H1 (cell line): ENCODE measurements at regions not wholly inside any gene's neighbourhood (a gene's known extent, or its start where the extent isn't known, plus 50 kb on each side); places are given as distances from the start of the nearest gene placed in this dataset.

Source experiments
- CTCF ChIA-PET: fragments of 300-600 bp; sonication (Branson Sonifier 250); formaldehyde crosslinking; loops from one replicate; lab custom pipeline; 2021; ENCODE audit not compliant: partially characterized antibody; lab: Charles Lee
- POLR2A ChIA-PET: fragments of 300-600 bp; sonication (Branson Sonifier 250); formaldehyde crosslinking; loops from one replicate; lab custom pipeline; 2021; ENCODE audit warnings: inconsistent platforms; ENCODE audit not compliant: partially characterized antibody; lab: Charles Lee
- DNase-seq, 2 experiments: peaks; one replicate each; pipeline versions ENCODE4 v3.0.0 to v3.0.0-alpha.2; 2010 to 2022; ENCODE audit warnings: low spot score in 2 of 2, low read depth in 1 of 2, mixed read lengths in 1 of 2
- FAIRE-seq: peaks from 2 replicates; lab custom pipeline; 2011; peaks lifted over from hg19 to GRCh38; lab: Jason Lieb, UNC
- H2AFZ ChIP-seq: 2 replicates; pipeline ENCODE4 v1.8.1; 2012; ENCODE audit warnings: low read length, inconsistent platforms
- H2AK5ac ChIP-seq: 2 replicates; pipeline ENCODE4 v1.6.1; 2013; ENCODE audit warnings: low read depth, low read length
- H2BK120ac ChIP-seq: replicated peaks from 2 replicates; pipeline ENCODE3; 2013; ENCODE audit warnings: low read depth, low read length, inconsistent platforms
- H2BK12ac ChIP-seq: 2 replicates; pipeline ENCODE4 v1.6.1; 2013; ENCODE audit warnings: low read depth, low read length
- H2BK15ac ChIP-seq: 2 replicates; pipeline ENCODE4 v1.6.1; 2013; ENCODE audit warnings: low read length
- H2BK20ac ChIP-seq: 2 replicates; pipeline ENCODE4 v1.6.1; 2013; ENCODE audit warnings: low read length
- H2BK5ac ChIP-seq: 2 replicates; pipeline ENCODE4 v1.6.1; 2013; ENCODE audit warnings: low read depth, low read length
- H3K14ac ChIP-seq: 2 replicates; pipeline ENCODE4 v1.6.1; 2013; ENCODE audit warnings: inconsistent platforms; ENCODE audit not compliant: insufficient read length
- H3K18ac ChIP-seq: 2 replicates; pipeline ENCODE4 v1.6.1; 2013; ENCODE audit warnings: low read length; ENCODE audit errors: extremely low read depth
- H3K23ac ChIP-seq: 2 replicates; pipeline ENCODE4 v1.6.1; 2013; ENCODE audit warnings: inconsistent platforms; ENCODE audit not compliant: insufficient read length
- H3K23me2 ChIP-seq: 2 replicates; pipeline ENCODE4 v1.6.1; 2013; ENCODE audit warnings: low read depth, low read length
- H3K27ac ChIP-seq: 2 replicates; pipeline ENCODE4 v1.6.1; 2011; ENCODE audit warnings: low read depth, low read length, inconsistent platforms
- H3K27me3 ChIP-seq, 4 experiments: replicated peaks in 1 of 4; 1 replicate in 1 of 4; 2 replicates in 3 of 4; pipeline versions ENCODE4 v1.6.1 to v1.8.1; 2011 to 2013; ENCODE audit warnings: low read length in 3 of 4, mild to moderate bottlenecking in 3 of 4, inconsistent platforms in 2 of 4, mixed read lengths in 2 of 4, moderate library complexity in 1 of 4; ENCODE audit not compliant: control insufficient read depth in 3 of 4, insufficient read depth in 3 of 4; ENCODE audit errors: extremely low read depth in 1 of 4
- H3K36me3 ChIP-seq, 4 experiments: 2 replicates each; pipeline versions ENCODE4 v1.6.1 to v1.8.1; 2011 to 2013; ENCODE audit warnings: mild to moderate bottlenecking in 4 of 4, low read length in 3 of 4, moderate library complexity in 2 of 4, control low read depth in 1 of 4, inconsistent platforms in 1 of 4; ENCODE audit not compliant: insufficient read depth in 4 of 4, control insufficient read depth in 2 of 4
- H3K4ac ChIP-seq: replicated peaks from 2 replicates; pipeline ENCODE3; 2013; ENCODE audit warnings: low read length, low read depth, mixed read lengths, inconsistent platforms; ENCODE audit not compliant: insufficient read length
- H3K4me1 ChIP-seq, 4 experiments: replicated peaks in 1 of 4; 1 replicate in 1 of 4; 2 replicates in 3 of 4; pipeline versions ENCODE4 v1.6.1 to v1.8.1; 2011 to 2013; ENCODE audit warnings: low read length in 3 of 4, inconsistent platforms in 2 of 4, mixed read lengths in 1 of 4; ENCODE audit not compliant: insufficient read depth in 4 of 4, control insufficient read depth in 3 of 4
- H3K4me2 ChIP-seq, 2 experiments: 2 replicates each; pipeline versions ENCODE4 v1.6.1 to v1.8.1; 2011 to 2013; ENCODE audit warnings: low read depth in 2 of 2, low read length in 2 of 2, control low read depth in 1 of 2, inconsistent platforms in 1 of 2, mild to moderate bottlenecking in 1 of 2; ENCODE audit not compliant: insufficient read depth in 1 of 2
- H3K4me3 ChIP-seq, 4 experiments: fragments of 200-600, 300-600 bp in 1 of 4; sonication (generic), shearing (Covaris generic), sonication (Bioruptor Twin) in 1 of 4; 2 replicates each; pipeline versions ENCODE4 v1.5.1 to v1.8.1; 2011 to 2016; ENCODE audit warnings: low read length in 4 of 4, low read depth in 3 of 4, control low read depth in 2 of 4, inconsistent platforms in 2 of 4, mild to moderate bottlenecking in 2 of 4, mixed read lengths in 1 of 4, moderate library complexity in 1 of 4; ENCODE audit not compliant: insufficient read depth in 2 of 4; ENCODE audit errors: extremely low read depth in 1 of 4
- H3K56ac ChIP-seq: replicated peaks from 2 replicates; pipeline ENCODE3; 2013; ENCODE audit warnings: low read depth, mild to moderate bottlenecking, mixed read lengths, low read length, inconsistent platforms; ENCODE audit not compliant: insufficient read length
- H3K79me1 ChIP-seq: 2 replicates; pipeline ENCODE4 v1.6.1; 2013; ENCODE audit warnings: low read depth, low read length, control low read depth
- H3K79me2 ChIP-seq, 2 experiments: 2 replicates each; pipeline versions ENCODE4 v1.6.1 to v1.8.1; 2012 to 2013; ENCODE audit warnings: low read length in 2 of 2, mild to moderate bottlenecking in 2 of 2, inconsistent platforms in 1 of 2; ENCODE audit not compliant: insufficient read depth in 2 of 2, control insufficient read depth in 1 of 2
- H3K9ac ChIP-seq, 4 experiments: replicated peaks in 1 of 4; 1 replicate in 1 of 4; 2 replicates in 3 of 4; pipeline versions ENCODE4 v1.6.1 to v1.8.1; 2011 to 2013; ENCODE audit warnings: low read depth in 3 of 4, low read length in 3 of 4, control low read depth in 2 of 4, mild to moderate bottlenecking in 2 of 4, moderate library complexity in 2 of 4, inconsistent platforms in 1 of 4; ENCODE audit errors: extremely low read depth in 1 of 4
- H3K9me3 ChIP-seq, 2 experiments: 2 replicates each; pipeline versions ENCODE4 v1.6.1 to v1.8.1; 2012 to 2013; ENCODE audit warnings: mild to moderate bottlenecking in 2 of 2, moderate library complexity in 2 of 2, control low read depth in 1 of 2, inconsistent platforms in 1 of 2, low read depth in 1 of 2, low read length in 1 of 2, mixed read lengths in 1 of 2; ENCODE audit not compliant: insufficient read depth in 2 of 2
- H4K20me1 ChIP-seq, 2 experiments: replicated peaks in 1 of 2; 2 replicates each; pipeline versions ENCODE3 to v1.8.1; 2011 to 2013; ENCODE audit warnings: inconsistent platforms in 2 of 2, low read length in 2 of 2, mild to moderate bottlenecking in 1 of 2; ENCODE audit not compliant: insufficient read depth in 2 of 2, control insufficient read depth in 1 of 2
- H4K5ac ChIP-seq: 2 replicates; pipeline ENCODE4 v1.6.1; 2013; ENCODE audit warnings: low read length, low read depth, mixed read lengths, inconsistent platforms; ENCODE audit not compliant: insufficient read length
- H4K8ac ChIP-seq: 2 replicates; pipeline ENCODE4 v1.8.0; 2013; ENCODE audit warnings: mild to moderate bottlenecking, moderate library complexity, low read length, inconsistent platforms; ENCODE audit not compliant: insufficient read depth; ENCODE audit errors: extremely low read depth
- H4K91ac ChIP-seq: replicated peaks from 2 replicates; pipeline ENCODE3; 2013; ENCODE audit warnings: low read length, mixed read lengths, inconsistent platforms; ENCODE audit not compliant: insufficient read length
- CBX5 ChIP-seq: fragments of 300-800, 300-1000 bp; sonication (generic); IDR thresholded peaks from 2 replicates; pipeline ENCODE4 v1.7.1; 2016; ENCODE audit warnings: antibody characterized with exemption, low read length, low read depth
- CREB1 ChIP-seq: IDR thresholded peaks from 2 replicates; pipeline ENCODE4 v1.6.1; 2012; ENCODE audit warnings: inconsistent platforms
- FOSL1 ChIP-seq: IDR thresholded peaks from 2 replicates; pipeline ENCODE4 v1.6.1; 2011; ENCODE audit warnings: mild to moderate bottlenecking, low read depth, low read length, moderate library complexity; ENCODE audit not compliant: insufficient read depth
- JUND ChIP-seq: IDR thresholded peaks from 2 replicates; pipeline ENCODE4 v1.6.1; 2011; ENCODE audit warnings: mild to moderate bottlenecking, improper control_type of control experiment, low read length
- KDM1A ChIP-seq: fragments of 200-600, 300-600 bp; sonication (generic); IDR thresholded peaks from 2 replicates; pipeline ENCODE4 v1.7.1; 2016; ENCODE audit warnings: mild to moderate bottlenecking, low read length, borderline replicate concordance
- RBBP5 ChIP-seq: IDR thresholded peaks from 2 replicates; pipeline ENCODE4 v1.7.1; 2012; ENCODE audit warnings: low read depth, mild to moderate bottlenecking, inconsistent platforms, low read length, moderate library complexity, borderline replicate concordance
- TEAD4 ChIP-seq: IDR thresholded peaks from 2 replicates; pipeline ENCODE4 v1.6.1; 2012; ENCODE audit warnings: low read depth, low read length, inconsistent platforms, mixed read lengths
- ZNF274 ChIP-seq: IDR thresholded peaks from 2 replicates; pipeline ENCODE4 v1.7.0; 2012; ENCODE audit warnings: low read length, borderline replicate concordance; ENCODE audit errors: extremely low read depth
- WGBS, 2 experiments: shearing (Covaris generic) in 1 of 2; methylation state at CpG; one replicate each; pipeline versions ENCODE4 v1.1.6 to v1.1.7; 2013 to 2015; ENCODE audit warnings: low lambda C conversion rate in 2 of 2, mixed read lengths in 2 of 2, inconsistent platforms in 1 of 2, low coverage in 1 of 2, missing lambda C conversion rate in 1 of 2; ENCODE audit not compliant: insufficient replicate concordance in 2 of 2, insufficient coverage in 1 of 2, insufficient read length in 1 of 2; ENCODE audit errors: extremely low coverage in 1 of 2, missing lambda C conversion rate in 1 of 2; 5-methylcytosine and 5-hydroxymethylcytosine counted together
- TF ChIP-seq, protein P1 (sequence below): IDR thresholded peaks from 2 replicates; pipeline ENCODE4 v1.6.1; 2012; ENCODE audit warnings: inconsistent platforms
- TF ChIP-seq, protein P2 (sequence below): IDR thresholded peaks from 2 replicates; pipeline ENCODE4 v1.6.1; 2011; ENCODE audit warnings: low read depth, mild to moderate bottlenecking, low read length; ENCODE audit not compliant: insufficient read depth

DNA sequence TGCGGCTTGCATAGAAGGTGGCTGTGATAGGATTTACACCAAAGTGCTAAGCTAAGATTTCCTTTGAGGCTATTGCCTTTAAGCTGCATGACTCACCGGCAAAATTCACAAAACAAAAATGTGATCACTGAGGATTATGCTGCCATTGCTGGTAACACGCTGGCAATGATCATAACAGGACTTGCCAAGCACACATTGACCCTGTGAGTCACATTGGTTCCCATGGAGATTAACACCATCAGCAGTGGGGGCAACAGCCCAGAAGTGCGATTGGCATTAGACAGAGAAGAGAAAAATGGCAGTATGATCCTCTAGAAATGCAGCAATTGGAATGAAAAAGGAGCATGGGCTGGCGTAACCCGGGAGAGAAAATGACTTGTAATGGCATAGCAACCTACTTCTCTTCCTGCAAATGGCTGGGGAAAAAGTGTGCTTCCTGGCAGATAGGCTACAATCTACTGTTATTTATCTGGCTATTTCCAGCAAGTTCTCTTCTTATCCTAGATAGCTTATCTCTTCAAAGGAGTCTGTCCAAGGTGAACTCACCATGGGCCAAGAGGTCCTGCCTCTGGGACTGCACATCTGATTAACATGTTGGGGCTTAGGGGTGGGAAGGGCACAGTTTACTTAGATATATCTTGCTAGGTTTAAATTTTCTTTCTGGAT lies 314.2 kb upstream of the IGFBP7 start:
- FAIRE-seq (no peak), DNase-seq (no peak)
- Histone ChIP-seq H3K56ac (no peak overlapping the region), H2BK15ac (no peak overlapping the region), H3K79me1 (no peaks in the 10 kb centered on the region), H4K8ac (no peak overlapping the region), H3K18ac (no peak overlapping the region), H2AFZ (no peak overlapping the region), H3K36me3 (no peaks in the 10 kb centered on the region; a peak in 1 of 8 replicates), H3K27ac (no peak overlapping the region), H3K23me2 (no peaks in the 10 kb centered on the region), H2BK12ac (no peak overlapping the region), H3K4me2 (no peak overlapping the region), H2BK5ac (no peak overlapping the region), H4K20me1 (no peaks in the 10 kb centered on the region), H4K91ac (no peak overlapping the region), H3K4me1 (no peaks in the 10 kb centered on the region), H3K4ac (no peak overlapping the region), H2AK5ac (no peak overlapping the region), H4K5ac (no peak overlapping the region), H3K27me3 (no peaks in the 10 kb centered on the region), H3K23ac (no peak overlapping the region), H2BK120ac (no peak overlapping the region), H3K14ac (no peak overlapping the region), H2BK20ac (no peak overlapping the region), H3K9ac (no peak overlapping the region), H3K9me3 (peaks cover 7 to 10% of the 10 kb centered on the region in 2 experiments; a peak in 3 of 4 replicates), H3K4me3 (no peak overlapping the region), H3K79me2 (no peaks in the 10 kb centered on the region)
- WGBS, 2 experiments, result 93% methylated on average over 6 of the region's 6 CpGs; no CpG with 5 or more reads in 1 of the 2 experiments
- no peak for TF ChIP-seq CREB1
- no peak for TF ChIP-seq FOSL1
- TF ChIP-seq KDM1A, result no peak
- TF ChIP-seq TEAD4, result no peak
- TF ChIP-seq ZNF274, result no peak
- TF ChIP-seq, protein P1, sequence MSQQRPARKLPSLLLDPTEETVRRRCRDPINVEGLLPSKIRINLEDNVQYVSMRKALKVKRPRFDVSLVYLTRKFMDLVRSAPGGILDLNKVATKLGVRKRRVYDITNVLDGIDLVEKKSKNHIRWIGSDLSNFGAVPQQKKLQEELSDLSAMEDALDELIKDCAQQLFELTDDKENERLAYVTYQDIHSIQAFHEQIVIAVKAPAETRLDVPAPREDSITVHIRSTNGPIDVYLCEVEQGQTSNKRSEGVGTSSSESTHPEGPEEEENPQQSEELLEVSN, result no peak
- TF ChIP-seq CBX5, result no peak
- TF ChIP-seq RBBP5, result no peak
- no peak for TF ChIP-seq JUND
- TF ChIP-seq, protein P2, sequence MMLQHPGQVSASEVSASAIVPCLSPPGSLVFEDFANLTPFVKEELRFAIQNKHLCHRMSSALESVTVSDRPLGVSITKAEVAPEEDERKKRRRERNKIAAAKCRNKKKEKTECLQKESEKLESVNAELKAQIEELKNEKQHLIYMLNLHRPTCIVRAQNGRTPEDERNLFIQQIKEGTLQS, result no peak
- POLR2A ChIA-PET, result no interaction called here
- CTCF ChIA-PET, result interaction anchor here (1.1 to 3.0 kb wide), 3 partner anchors 168 to 277 kb away, joined by 3 to 9 read pairs (median 3); no protein-coding TSS in a partner anchor
